Aorta (tissue), 5 donors: ENCODE measurements at regions not wholly inside any gene's neighbourhood (a gene's known extent, or its start where the extent isn't known, plus 50 kb on each side); places are given as distances from the start of the nearest gene placed in this dataset.

Experiments used
- ATAC-seq: fragments of 200-7000 bp; cut with Tn5 transposase; one replicate; pipeline ENCODE4 v1.9.1; 2022; ENCODE audit warnings: moderate library complexity; ENCODE audit not compliant: low FRiP score
- DNase-seq, 2 donors: peaks; one replicate each; pipeline ENCODE4 v3.0.0-alpha.2; 2020
- H3K27ac ChIP-seq, 2 donors: one replicate each; pipeline ENCODE4 v1.5.1; 2013; ENCODE audit warnings: low read length in 2 of 2, mild to moderate bottlenecking in 2 of 2, moderate library complexity in 2 of 2, control low read depth in 1 of 2, inconsistent platforms in 1 of 2, low read depth in 1 of 2
- H3K27me3 ChIP-seq, 2 donors: one replicate each; pipeline ENCODE4 v1.6.1; 2013; ENCODE audit warnings: control low read depth in 1 of 2, low read length in 1 of 2, mild to moderate bottlenecking in 1 of 2, moderate library complexity in 1 of 2; ENCODE audit not compliant: insufficient read depth in 2 of 2, control insufficient read depth in 1 of 2
- H3K36me3 ChIP-seq, 2 donors: one replicate each; pipeline ENCODE4 v1.6.1; 2013; ENCODE audit warnings: control low read depth in 1 of 2, low read length in 1 of 2, mild to moderate bottlenecking in 1 of 2; ENCODE audit not compliant: insufficient read depth in 2 of 2, control insufficient read depth in 1 of 2
- H3K4me1 ChIP-seq, 2 donors: one replicate each; pipeline ENCODE4 v1.6.1; 2013; ENCODE audit warnings: low read length in 2 of 2, control low read depth in 1 of 2, mild to moderate bottlenecking in 1 of 2, moderate library complexity in 1 of 2; ENCODE audit not compliant: insufficient read depth in 2 of 2, control insufficient read depth in 1 of 2
- H3K4me3 ChIP-seq, 2 donors: one replicate each; pipeline ENCODE4 v1.5.1; 2013; ENCODE audit warnings: low read length in 2 of 2, control low read depth in 1 of 2, mild to moderate bottlenecking in 1 of 2
- H3K9me3 ChIP-seq: one replicate; pipeline ENCODE4 v1.6.1; 2013; ENCODE audit warnings: mild to moderate bottlenecking, low read length; ENCODE audit not compliant: control insufficient read depth
- WGBS, 2 donors: extraction: QIAGEN DNeasy Blood & Tissue Kit; methylation state at CpG; one replicate each; pipeline ENCODE4 v1.1.7; 2013; 5-methylcytosine and 5-hydroxymethylcytosine counted together
- intact Hi-C, 2 donors: fragments of 100-400 bp; cut with DNase I; formaldehyde crosslinking; loops; one replicate each; pipeline versions ENCODE4 v1.14.2 to v1.15.0; 2022
- donor health status: healthy with polysubstance abuse.
- donor health status: Bipolar disorder and iron deficiency.
- donor health status: DM: no; HTN: no; CAD: no.
- donor health status: DM: no; HTN: no; CAD: no.
- donor health status: DM: yes; HTN: yes; CAD: no.

GRCh38 chr3:174792864-174793263, 66.3 kb upstream of the NAALADL2 start:
- Histone ChIP-seq H3K36me3 (no peaks in the 10 kb centered on the region), H3K27ac (no peak overlapping the region), H3K4me3 (no peak overlapping the region), H3K27me3 (no peaks in the 10 kb centered on the region), H3K4me1 (peaks cover 0 to 2% of the 10 kb centered on the region in 2 donors), H3K9me3 (no peaks in the 10 kb centered on the region)
- DNase-seq (no peak), ATAC-seq (no peak)
- intact Hi-C loops = no loop called here
- WGBS, 2 donors = 87 to 91% methylated on average over 1 of the region's 1 CpG
